Astrocyte of the spinal cord (primary cell): ENCODE measurements at regions not wholly inside any gene's neighbourhood (a gene's known extent, or its start where the extent isn't known, plus 50 kb on each side); places are given as distances from the start of the nearest gene placed in this dataset.

Source experiments
- DNase-seq: peaks from one replicate; pipeline ENCODE4 v3.0.0; 2011; ENCODE audit warnings: low read depth, low spot score
- H3K4me3 ChIP-seq: 2 replicates; pipeline ENCODE4 v1.5.1; 2011; ENCODE audit warnings: low read depth, mild to moderate bottlenecking, low read length, moderate library complexity
- CTCF ChIP-seq: IDR thresholded peaks from 2 replicates; pipeline ENCODE4 v1.5.1; 2012; ENCODE audit warnings: low read depth, mild to moderate bottlenecking, low read length, inconsistent platforms
- in situ Hi-C: cut with HindIII; loops from 2 replicates; pipeline ENCODE4 v1.10.0; 2017; ENCODE audit warnings: low sequenced_read_pairs

DNA sequence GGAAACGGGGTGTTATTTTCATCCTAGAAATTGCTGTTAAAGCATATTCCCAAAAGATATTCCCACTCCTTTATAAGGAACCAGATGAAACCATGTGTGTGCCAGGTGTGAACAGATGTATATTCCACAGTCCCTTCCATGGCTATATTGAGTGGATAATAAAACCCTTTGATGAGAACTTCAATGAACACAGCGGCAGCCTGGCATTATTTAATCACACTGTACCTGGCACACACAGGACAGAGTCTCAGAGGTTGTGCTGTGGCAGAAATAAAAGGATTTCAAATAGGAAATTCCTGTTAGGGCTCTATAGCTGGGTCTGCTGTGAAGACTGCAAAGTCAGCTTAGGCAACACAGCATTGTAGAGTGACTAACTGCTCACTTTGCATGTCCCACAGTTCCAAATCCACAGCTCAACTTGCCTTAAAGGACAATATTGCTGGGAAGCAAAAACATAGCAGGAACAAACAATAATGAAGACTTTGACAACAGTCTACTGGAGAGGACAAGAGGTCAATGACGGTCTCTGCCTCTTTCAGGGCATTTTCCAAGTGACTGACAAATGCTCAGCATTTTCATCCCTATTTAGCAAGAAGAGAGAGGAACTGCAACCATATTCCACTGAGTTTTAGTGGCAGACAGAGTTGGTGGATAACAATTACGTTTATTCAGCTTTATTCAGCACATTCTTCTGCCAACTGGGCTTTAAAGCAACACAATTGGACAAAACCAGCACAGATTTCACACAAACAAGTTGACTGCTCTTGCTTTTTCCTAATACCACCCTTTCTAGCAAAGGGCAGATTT is 255.7 kb upstream of the RGMB start:
- no peak for DNase-seq
- in situ Hi-C loops, result no loop called here
- TF ChIP-seq CTCF, result no peak
- H3K4me3 ChIP-seq, result no peak overlapping the region

DNA sequence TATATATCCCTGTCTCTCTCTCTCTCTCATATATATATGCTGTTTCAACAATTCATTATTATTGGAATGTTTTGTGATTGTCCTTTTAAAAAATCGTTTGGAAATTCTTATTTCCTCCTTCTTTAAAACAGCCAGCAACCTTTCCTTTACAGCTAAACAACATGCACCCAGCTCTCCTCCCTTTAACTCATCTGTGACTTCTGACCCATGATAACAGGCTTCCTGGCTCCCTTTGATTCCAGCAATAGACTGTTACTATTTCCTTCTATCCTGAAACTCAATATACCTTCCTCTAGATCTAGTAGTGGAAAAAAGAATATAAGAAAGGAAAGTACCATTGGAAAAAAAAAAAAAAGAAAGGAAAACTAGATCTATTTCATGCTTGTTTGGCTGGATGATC is 254.7 kb upstream of the RGMB start:
- no peak for DNase-seq
- TF ChIP-seq CTCF, result no peak
- in situ Hi-C loops, result no loop called here
- no peak overlapping the region for H3K4me3 ChIP-seq

- no peak overlapping the region for H3K4me3 ChIP-seq
- in situ Hi-C loops, result no loop called here
- no peak for DNase-seq
- no peak for TF ChIP-seq CTCF
Measured at GRCh38 chr5:98519571-98519970, 253.9 kb upstream of the RGMB start.

GRCh38 chr5:98521821-98522220 is 251.6 kb upstream of the RGMB start:
- DNase-seq, result no peak
- in situ Hi-C loops, result no loop called here
- TF ChIP-seq CTCF, result no peak

DNA sequence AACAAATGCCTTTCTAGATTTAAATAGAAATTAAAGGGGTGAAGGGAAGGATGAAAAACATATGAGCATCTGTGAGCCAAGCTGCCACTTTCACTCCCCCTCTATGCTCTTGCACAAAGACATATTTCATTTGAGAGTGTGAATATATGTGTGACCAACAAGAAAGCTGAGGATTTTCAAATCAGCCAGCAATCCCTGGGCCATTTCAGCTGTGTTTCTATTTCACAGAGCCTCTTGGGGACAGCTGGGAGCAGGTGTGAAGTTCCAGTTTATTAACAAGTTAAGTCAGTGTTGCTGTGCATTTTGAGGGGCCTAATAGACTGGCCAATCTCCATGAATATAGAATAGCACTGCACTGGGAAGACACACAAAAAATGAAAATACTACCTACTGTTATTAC is 248.7 kb upstream of the RGMB start:
- in situ Hi-C loops, result no loop called here
- no peak for TF ChIP-seq CTCF
- H3K4me3 ChIP-seq, result no peak overlapping the region
- DNase-seq, result no peak

More at GRCh38 chr5:98521821-98522220, 251.6 kb upstream of the RGMB start:
- H3K4me3 ChIP-seq, result no peak overlapping the region

- DNase-seq, result no peak
- no peak overlapping the region for H3K4me3 ChIP-seq
- in situ Hi-C loops, result no loop called here
- TF ChIP-seq CTCF, result no peak
Measured at GRCh38 chr5:98527846-98528245, 245.6 kb upstream of the RGMB start.
